ENCODE measurements at regions not wholly inside any gene's neighbourhood (a gene's known extent, or its start where the extent isn't known, plus 50 kb on each side); places are given as distances from the start of the nearest gene placed in this dataset.

- TF ChIP-seq PPARA (CRISPR knock-in tag; IDR thresholded peaks at IDR 0.05; ENCODE audit: borderline replicate concordance) (no peak), ZNF8 (CRISPR knock-in tag; IDR thresholded peaks at IDR 0.05) (no peak)
Measured at GRCh38 chr10:10902951-10903350, 114.7 kb upstream of the CELF2 start.
